Sigmoid colon (tissue), 6 donors: ENCODE measurements at regions not wholly inside any gene's neighbourhood (a gene's known extent, or its start where the extent isn't known, plus 50 kb on each side); places are given as distances from the start of the nearest gene placed in this dataset.
"Not testable (repeated sequence)": the region's sequence is repeated elsewhere in the genome, so short reads cannot be mapped to it uniquely, and the experiment has no call there.

Experiments used
- DNase-seq: peaks from one replicate; pipeline ENCODE4 v3.0.0-alpha.2; 2019
- H3K27ac ChIP-seq, 4 donors: fragments of 200-600 bp; sonication (generic); one replicate each; pipeline ENCODE4 v1.5.1; 2016 to 2019; ENCODE audit warnings: mild to moderate bottlenecking in 1 of 4
- H3K27me3 ChIP-seq, 3 donors: fragments of 200-600 bp; sonication (generic); one replicate each; pipeline ENCODE4 v1.5.1; 2019; ENCODE audit warnings: mild to moderate bottlenecking in 1 of 3
- H3K36me3 ChIP-seq, 4 donors: fragments of 200-600 bp; sonication (generic); one replicate each; pipeline ENCODE4 v1.5.1; 2016 to 2019
- H3K4me1 ChIP-seq, 4 donors: fragments of 200-600 bp; sonication (generic); one replicate each; pipeline ENCODE4 v1.5.1; 2017 to 2019
- H3K4me3 ChIP-seq, 4 donors: fragments of 200-600 bp; sonication (generic); one replicate each; pipeline ENCODE4 v1.5.1; 2017 to 2019; ENCODE audit warnings: mild to moderate bottlenecking in 2 of 4, moderate library complexity in 1 of 4
- H3K9me3 ChIP-seq, 4 donors: fragments of 200-600 bp in 3 of 4; sonication (generic) in 3 of 4; one replicate each; pipeline versions ENCODE4 v1.5.1 to v1.6.1; 2013 to 2019
- CTCF ChIP-seq, 4 experiments: fragments of 450-650 bp in 3 of 4; fragments of 200-600 bp in 1 of 4; IDR thresholded peaks; one replicate each; pipeline ENCODE4 v1.5.1; 2016 to 2019; ENCODE audit warnings: antibody characterized with exemption in 4 of 4, mild to moderate bottlenecking in 3 of 4, moderate library complexity in 2 of 4
- EP300 ChIP-seq, 4 donors: sonication (generic); formaldehyde crosslinking; IDR thresholded peaks; one replicate each; pipeline ENCODE4 v1.6.1; 2017; ENCODE audit warnings: antibody characterized with exemption in 4 of 4
- POLR2A ChIP-seq, 2 donors: fragments of 450-650 bp; IDR thresholded peaks; one replicate each; pipeline ENCODE4 v1.6.1; 2016; ENCODE audit warnings: antibody characterized with exemption in 2 of 2, mild to moderate bottlenecking in 2 of 2, moderate library complexity in 2 of 2
- POLR2AphosphoS5 ChIP-seq, 4 donors: sonication (generic); formaldehyde crosslinking; IDR thresholded peaks; one replicate each; pipeline ENCODE4 v1.6.1; 2017; ENCODE audit warnings: antibody characterized with exemption in 4 of 4
- WGBS, 2 donors: extraction: QIAGEN DNeasy Blood & Tissue Kit; methylation state at CpG; one replicate each; pipeline ENCODE4 v1.1.7; 2013; 5-methylcytosine and 5-hydroxymethylcytosine counted together
- intact Hi-C: fragments of 100-400 bp; cut with DNase I; formaldehyde crosslinking; loops from one replicate; pipeline ENCODE4 v1.15.1; 2023
- donor health status: healthy with polysubstance abuse.
- donor health status: healthy.

DNA sequence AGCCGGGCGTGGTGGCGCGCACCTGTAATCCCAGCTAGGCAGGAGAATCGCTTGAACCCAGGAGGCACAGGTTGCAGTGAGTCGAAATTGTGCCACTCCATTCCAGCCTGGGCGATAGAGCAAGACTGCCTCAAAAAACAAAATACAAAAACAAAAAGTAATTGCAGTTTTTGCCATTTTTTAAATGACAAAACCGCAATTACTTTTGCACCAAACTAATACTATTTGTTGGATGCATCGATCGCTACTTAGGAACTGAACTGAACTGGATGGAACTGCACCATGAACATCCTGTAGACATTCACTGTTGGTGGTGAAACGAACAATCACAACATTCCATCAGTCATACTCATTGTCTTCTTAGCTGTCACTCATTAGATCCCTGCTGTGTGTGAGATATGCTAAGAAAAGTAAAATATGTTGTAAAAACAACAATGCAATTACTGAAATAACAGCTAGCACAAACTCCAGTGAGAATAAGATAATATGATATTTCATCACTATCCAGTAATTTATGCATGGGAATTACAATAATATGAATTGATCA is 341.2 kb downstream of the ACTR3B start:
- no peak overlapping the region for H3K4me3 ChIP-seq
- H3K27ac ChIP-seq, result no peak overlapping the region
- 82 to 88% methylated on average over 11 of the region's 11 CpGs for WGBS, 2 donors
- H3K27me3 ChIP-seq, result no peaks in the 10 kb centered on the region
- no peaks in the 10 kb centered on the region for H3K9me3 ChIP-seq
- DNase-seq, result no peak
- TF ChIP-seq EP300 (IDR thresholded peaks at IDR 0.05), result no peak
- no peak for TF ChIP-seq POLR2A (IDR thresholded peaks at IDR 0.05)
- TF ChIP-seq POLR2AphosphoS5 (IDR thresholded peaks at IDR 0.05), result no peak
- no peak for TF ChIP-seq CTCF (IDR thresholded peaks at IDR 0.05)
- no peaks in the 10 kb centered on the region for H3K36me3 ChIP-seq
- H3K4me1 ChIP-seq, result no peaks in the 10 kb centered on the region
- intact Hi-C loops, result no loop called here

GRCh38 chr7:153103202-153103601 is 343.6 kb downstream of the ACTR3B start:
- DNase-seq, result no peak
- intact Hi-C loops, result no loop called here
- no peaks in the 10 kb centered on the region for H3K4me1 ChIP-seq
- no peak overlapping the region for H3K4me3 ChIP-seq
- WGBS, 2 donors, result 83 to 86% methylated on average over 6 of the region's 6 CpGs
- H3K27me3 ChIP-seq, result no peaks in the 10 kb centered on the region
- no peak for TF ChIP-seq POLR2A (IDR thresholded peaks at IDR 0.05)
- TF ChIP-seq POLR2AphosphoS5 (IDR thresholded peaks at IDR 0.05), result no peak
- no peak for TF ChIP-seq EP300 (IDR thresholded peaks at IDR 0.05)
- TF ChIP-seq CTCF (IDR thresholded peaks at IDR 0.05), result no peak
- H3K9me3 ChIP-seq, result no peaks in the 10 kb centered on the region
- H3K36me3 ChIP-seq, result no peaks in the 10 kb centered on the region
- H3K27ac ChIP-seq, result no peak overlapping the region

GRCh38 chr7:153107826-153108225 is 348.3 kb downstream of the ACTR3B start:
- no peak overlapping the region for H3K4me3 ChIP-seq
- WGBS, 2 donors, result 68 to 72% methylated on average over 5 of the region's 5 CpGs
- H3K27me3 ChIP-seq, result no peaks in the 10 kb centered on the region
- H3K27ac ChIP-seq, result no peak overlapping the region
- DNase-seq, result no peak
- H3K4me1 ChIP-seq, result no peaks in the 10 kb centered on the region
- H3K9me3 ChIP-seq, result peaks cover 0 to 7% (median 0%) of the 10 kb centered on the region in 4 donors
- intact Hi-C loops, result no loop called here
- H3K36me3 ChIP-seq, result no peaks in the 10 kb centered on the region
- no peak for TF ChIP-seq CTCF (IDR thresholded peaks at IDR 0.05)
- TF ChIP-seq POLR2AphosphoS5 (IDR thresholded peaks at IDR 0.05), result no peak
- no peak for TF ChIP-seq POLR2A (IDR thresholded peaks at IDR 0.05)
- no peak for TF ChIP-seq EP300 (IDR thresholded peaks at IDR 0.05)

DNA sequence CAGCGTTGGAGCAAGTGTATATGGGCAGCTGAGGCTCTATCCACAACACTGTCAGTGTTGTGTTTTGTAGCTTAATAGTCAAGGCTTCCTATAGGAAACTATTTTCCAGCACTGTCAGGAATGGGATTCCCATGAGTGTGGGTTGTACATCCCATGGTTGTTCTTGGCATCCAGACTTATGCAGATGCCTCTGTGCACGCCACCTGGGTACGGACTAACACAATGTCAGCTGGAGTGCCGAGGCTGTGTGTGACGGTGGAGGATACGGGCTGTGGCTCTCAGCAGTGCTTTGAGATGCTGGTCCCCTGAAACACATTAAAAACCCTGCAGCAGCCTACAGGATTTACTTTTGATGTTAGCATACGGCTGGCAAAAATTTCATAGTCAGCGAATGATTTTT is 350.0 kb downstream of the ACTR3B start:
- whole genome bisulfite sequencing, 2 donors, result 93 to 94% methylated on average over 8 of the region's 8 CpGs
- Histone ChIP-seq H3K4me1 (no peaks in the 10 kb centered on the region), H3K36me3 (no peaks in the 10 kb centered on the region), H3K4me3 (no peak overlapping the region), H3K9me3 (peaks cover 0 to 10% (median 0%) of the 10 kb centered on the region in 4 donors), H3K27ac (no peak overlapping the region), H3K27me3 (no peaks in the 10 kb centered on the region)
- intact Hi-C loops, result no loop called here
- no peak for DNase-seq
- no peak for TF ChIP-seq EP300 (IDR thresholded peaks at IDR 0.05)
- TF ChIP-seq POLR2A (IDR thresholded peaks at IDR 0.05), result no peak
- no peak for TF ChIP-seq POLR2AphosphoS5 (IDR thresholded peaks at IDR 0.05)
- TF ChIP-seq CTCF (IDR thresholded peaks at IDR 0.05), result no peak

DNA sequence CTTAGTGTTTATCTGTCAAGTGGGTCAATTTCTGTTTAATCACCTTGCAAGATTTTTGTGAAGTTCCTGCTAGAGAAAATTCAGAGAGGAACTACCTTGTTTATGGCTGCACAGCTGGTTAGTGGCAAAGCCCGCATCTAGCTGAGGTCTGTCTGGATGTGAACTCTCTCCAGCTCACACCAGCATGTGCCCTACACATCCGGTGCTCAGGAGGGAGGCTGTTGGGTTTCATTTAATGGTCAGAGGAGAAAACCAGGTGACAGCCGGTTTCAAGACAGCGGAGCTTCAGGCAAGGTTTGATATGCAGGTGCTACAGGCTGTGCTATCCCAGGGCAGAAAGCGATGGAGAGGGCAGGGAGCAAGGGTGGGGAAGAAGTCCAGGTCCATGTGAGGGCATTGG is 351.1 kb downstream of the ACTR3B start:
- WGBS, 2 donors, result 87 to 88% methylated on average over 5 of the region's 5 CpGs
- Histone ChIP-seq H3K4me1 (no peaks in the 10 kb centered on the region), H3K27me3 (no peaks in the 10 kb centered on the region), H3K27ac (no peak overlapping the region), H3K4me3 (no peak overlapping the region), H3K9me3 (peaks cover 0 to 10% (median under 1%) of the 10 kb centered on the region in 4 donors), H3K36me3 (no peaks in the 10 kb centered on the region)
- intact Hi-C loops, result no loop called here
- TF ChIP-seq CTCF (IDR thresholded peaks at IDR 0.05), result no peak
- no peak for TF ChIP-seq EP300 (IDR thresholded peaks at IDR 0.05)
- no peak for TF ChIP-seq POLR2A (IDR thresholded peaks at IDR 0.05)
- TF ChIP-seq POLR2AphosphoS5 (IDR thresholded peaks at IDR 0.05), result no peak
- no peak for DNase-seq

GRCh38 chr7:153122255-153122654 is 362.7 kb downstream of the ACTR3B start:
- H3K36me3 ChIP-seq, H3K9me3 ChIP-seq, H3K27ac ChIP-seq, H3K27me3 ChIP-seq, intact Hi-C loops, H3K4me1 ChIP-seq, H3K4me3 ChIP-seq, DNase-seq: not testable (repeated sequence)
- WGBS, 2 donors, result 71 to 83% methylated on average over 8 of the region's 8 CpGs
